ENCODE measurements at regions not wholly inside any gene's neighbourhood (a gene's known extent, or its start where the extent isn't known, plus 50 kb on each side); places are given as distances from the start of the nearest gene placed in this dataset.

DNA sequence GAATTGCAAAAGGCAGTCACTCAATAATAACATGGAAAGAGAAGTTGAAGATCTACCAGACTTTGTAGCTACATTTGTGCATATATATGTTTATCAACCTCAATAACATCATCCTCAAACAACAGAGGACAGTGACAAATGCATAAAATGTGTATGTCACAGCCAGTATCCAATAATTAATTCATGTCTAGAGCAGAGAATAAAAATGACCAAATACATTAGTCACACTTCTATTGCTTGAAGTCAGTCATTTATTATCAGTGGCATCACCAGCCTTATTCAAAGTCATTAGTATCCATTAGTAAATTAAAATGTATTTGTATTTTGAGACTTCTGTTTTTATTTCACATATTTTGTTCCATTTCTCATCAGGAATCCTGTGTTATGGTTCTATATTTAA, 852.8 kb downstream of the XPNPEP1 start:
- ATAC-seq (ENCODE audit: insufficient number of reproducible peaks, low FRiP score, low read depth) (no peak), DNase-seq (ENCODE audit: low spot score) (no peak)
- Histone ChIP-seq H3K36me3 (no peaks in the 10 kb centered on the region), H3K9me3 (no peaks in the 10 kb centered on the region), H3K4me3 (no peak overlapping the region), H3K27ac (no peak overlapping the region), H3K27me3 (replicated peaks; ENCODE audit: insufficient read depth) (no peaks in the 10 kb centered on the region), H3K4me1 (ENCODE audit: control insufficient read depth in 1 of 2, low read depth in 2 of 2) (no peaks in the 10 kb centered on the region)
- TF ChIP-seq CTCF (IDR thresholded peaks at IDR 0.05), result no peak

DNA sequence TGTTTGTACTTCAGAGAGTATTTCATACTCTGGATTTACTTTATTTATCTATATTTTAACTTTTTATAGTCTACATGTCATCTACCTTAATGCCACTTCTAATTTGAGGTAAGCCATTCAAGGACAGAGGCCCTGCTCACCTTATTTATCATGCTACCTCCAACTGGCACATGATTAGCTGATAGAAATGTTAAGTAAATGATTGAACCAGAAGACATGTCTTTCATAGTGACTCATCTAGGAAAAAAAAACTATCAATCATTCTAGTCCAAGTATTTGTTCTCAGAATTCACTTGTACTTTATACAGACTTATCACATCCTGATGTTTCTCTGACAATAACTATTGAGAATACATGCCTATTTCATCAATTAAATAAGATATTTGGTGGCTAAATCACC, 856.3 kb downstream of the XPNPEP1 start:
- DNase-seq (ENCODE audit: low spot score) (no peak), ATAC-seq (ENCODE audit: insufficient number of reproducible peaks, low FRiP score, low read depth) (no peak)
- no peaks in the 10 kb centered on the region for H3K9me3 ChIP-seq
- TF ChIP-seq CTCF (IDR thresholded peaks at IDR 0.05), result no peak
- H3K27ac ChIP-seq, result no peak overlapping the region
- H3K4me1 ChIP-seq (ENCODE audit: control insufficient read depth in 1 of 2, low read depth in 2 of 2), result no peaks in the 10 kb centered on the region
- H3K36me3 ChIP-seq, result no peaks in the 10 kb centered on the region
- H3K4me3 ChIP-seq, result no peak overlapping the region
- no peaks in the 10 kb centered on the region for H3K27me3 ChIP-seq (replicated peaks; ENCODE audit: insufficient read depth)

DNA sequence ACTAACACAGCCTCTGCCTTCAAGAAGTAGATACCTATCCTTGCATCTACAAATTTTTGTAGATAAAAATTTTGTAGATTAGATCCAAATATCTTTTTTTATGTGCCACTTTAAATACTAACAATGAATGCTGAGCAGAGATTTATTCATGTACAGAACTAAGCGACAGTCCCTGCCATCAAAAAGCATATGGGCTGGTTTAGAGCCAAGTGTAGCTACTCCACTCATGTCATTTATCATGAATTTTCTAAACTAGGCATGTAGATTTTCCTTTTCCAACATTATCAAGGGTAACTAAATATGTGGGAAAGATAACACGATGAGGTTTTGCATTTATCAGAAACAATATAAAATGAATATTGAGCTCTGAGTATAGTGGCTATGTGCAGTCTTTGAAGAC, 857.5 kb downstream of the XPNPEP1 start:
- Histone ChIP-seq H3K4me3 (no peak overlapping the region), H3K27me3 (replicated peaks; ENCODE audit: insufficient read depth) (no peaks in the 10 kb centered on the region), H3K9me3 (no peaks in the 10 kb centered on the region), H3K4me1 (ENCODE audit: control insufficient read depth in 1 of 2, low read depth in 2 of 2) (no peaks in the 10 kb centered on the region), H3K36me3 (no peaks in the 10 kb centered on the region), H3K27ac (no peak overlapping the region)
- no peak for ATAC-seq (ENCODE audit: insufficient number of reproducible peaks, low FRiP score, low read depth)
- TF ChIP-seq CTCF (IDR thresholded peaks at IDR 0.05), result no peak
- no peak for DNase-seq (ENCODE audit: low spot score)

DNA sequence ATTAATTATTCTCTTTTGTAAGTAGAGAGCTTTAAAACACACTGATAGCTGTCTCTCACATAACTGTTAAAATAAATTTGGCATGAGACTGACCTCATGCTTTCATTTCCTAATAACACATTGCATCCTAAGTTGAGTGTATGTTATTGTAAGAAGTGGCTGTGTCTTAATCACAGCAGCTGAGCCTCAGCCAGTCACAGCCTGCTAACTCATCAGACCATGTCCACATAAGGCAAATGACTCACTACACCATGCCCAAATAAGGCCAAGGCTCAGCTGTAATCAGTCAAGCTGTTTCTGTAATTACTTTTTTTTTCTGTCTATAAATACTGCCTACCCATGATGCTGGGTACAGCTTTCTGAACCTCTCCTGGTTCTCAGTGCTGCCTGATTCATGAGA, 860.9 kb downstream of the XPNPEP1 start:
- no peaks in the 10 kb centered on the region for H3K9me3 ChIP-seq
- H3K36me3 ChIP-seq, result no peaks in the 10 kb centered on the region
- DNase-seq (ENCODE audit: low spot score) (no peak), ATAC-seq (ENCODE audit: insufficient number of reproducible peaks, low FRiP score, low read depth) (no peak)
- no peak for TF ChIP-seq CTCF (IDR thresholded peaks at IDR 0.05)
- no peak overlapping the region for H3K4me3 ChIP-seq
- no peaks in the 10 kb centered on the region for H3K27me3 ChIP-seq (replicated peaks; ENCODE audit: insufficient read depth)
- H3K27ac ChIP-seq, result no peak overlapping the region
- no peaks in the 10 kb centered on the region for H3K4me1 ChIP-seq (ENCODE audit: control insufficient read depth in 1 of 2, low read depth in 2 of 2)

- Histone ChIP-seq H3K27ac (no peak overlapping the region), H3K27me3 (replicated peaks; ENCODE audit: insufficient read depth) (no peaks in the 10 kb centered on the region), H3K4me1 (ENCODE audit: control insufficient read depth in 1 of 2, low read depth in 2 of 2) (no peaks in the 10 kb centered on the region), H3K9me3 (no peaks in the 10 kb centered on the region), H3K36me3 (no peaks in the 10 kb centered on the region), H3K4me3 (no peak overlapping the region)
- ATAC-seq (ENCODE audit: insufficient number of reproducible peaks, low FRiP score, low read depth), result no peak
- TF ChIP-seq CTCF (IDR thresholded peaks at IDR 0.05), result no peak
- no peak for DNase-seq (ENCODE audit: low spot score)
Measured at GRCh38 chr10:109055243-109055642, 868.1 kb downstream of the XPNPEP1 start.
